Eye (tissue), 1 donor: ENCODE measurements at regions not wholly inside any gene's neighbourhood (a gene's known extent, or its start where the extent isn't known, plus 50 kb on each side); places are given as distances from the start of the nearest gene placed in this dataset.
"Not testable (repeated sequence)": the region's sequence is repeated elsewhere in the genome, so short reads cannot be mapped to it uniquely, and the experiment has no call there.

Experiments used
- DNase-seq: peaks from one replicate; pipeline ENCODE4 v3.0.0-alpha.2; 2015

DNA sequence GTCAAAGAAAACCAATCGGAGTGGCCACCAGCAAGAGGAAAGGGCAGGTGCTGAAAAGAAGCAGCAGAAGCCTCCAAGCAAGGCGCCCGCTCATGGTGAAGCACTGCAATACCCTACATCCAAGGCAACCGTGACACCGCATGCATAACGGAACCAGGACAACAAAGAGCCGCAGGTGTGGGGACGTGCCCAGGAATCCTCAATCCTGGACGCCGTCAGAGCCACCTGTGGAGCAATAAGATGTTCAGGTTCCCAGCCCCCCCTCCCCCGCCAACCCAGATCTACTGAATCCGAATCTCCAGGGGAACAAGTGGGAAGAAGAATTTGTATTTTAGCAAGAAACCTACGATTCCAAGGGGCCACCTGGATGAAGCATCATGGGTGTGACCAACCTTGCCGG is 70.8 kb downstream of the SHANK2 start:
- no peak for DNase-seq

DNA sequence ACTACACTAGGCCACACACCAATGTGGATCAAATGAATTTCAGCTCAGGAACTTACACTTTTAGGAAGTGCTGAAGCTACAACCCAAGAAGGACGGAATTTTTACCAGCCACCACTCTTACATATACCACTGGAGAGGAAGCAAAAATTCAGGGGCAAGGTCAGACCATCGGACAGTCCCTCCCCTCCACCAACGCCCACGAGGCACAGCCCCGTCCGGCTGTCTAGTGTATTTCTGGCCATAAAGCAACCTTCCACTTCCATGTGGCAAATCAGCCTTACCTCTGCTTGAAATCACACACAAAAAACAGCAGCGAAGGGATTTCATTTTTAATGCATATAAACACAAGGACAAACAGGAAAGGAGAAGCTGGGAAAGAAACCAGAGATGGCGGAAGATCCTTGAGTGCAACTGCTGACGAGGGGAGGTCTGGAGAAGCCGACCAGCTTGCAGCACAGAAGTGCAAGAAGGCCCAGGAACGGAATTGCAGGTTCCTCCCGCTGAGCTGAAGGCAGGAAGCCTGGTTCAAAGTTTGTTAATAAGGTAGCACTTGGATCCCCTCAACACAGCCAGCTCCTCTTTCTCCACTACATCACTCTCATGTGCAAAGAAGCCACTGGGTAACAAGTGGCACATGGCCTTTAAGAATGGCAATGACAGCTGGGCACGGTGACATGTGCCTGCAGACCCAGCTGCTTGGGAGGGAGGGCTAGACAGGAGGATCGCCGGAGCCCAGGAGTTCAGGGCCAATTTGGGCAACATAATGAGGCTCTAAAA is 71.5 kb downstream of the SHANK2 start:
- no peak for DNase-seq

DNA sequence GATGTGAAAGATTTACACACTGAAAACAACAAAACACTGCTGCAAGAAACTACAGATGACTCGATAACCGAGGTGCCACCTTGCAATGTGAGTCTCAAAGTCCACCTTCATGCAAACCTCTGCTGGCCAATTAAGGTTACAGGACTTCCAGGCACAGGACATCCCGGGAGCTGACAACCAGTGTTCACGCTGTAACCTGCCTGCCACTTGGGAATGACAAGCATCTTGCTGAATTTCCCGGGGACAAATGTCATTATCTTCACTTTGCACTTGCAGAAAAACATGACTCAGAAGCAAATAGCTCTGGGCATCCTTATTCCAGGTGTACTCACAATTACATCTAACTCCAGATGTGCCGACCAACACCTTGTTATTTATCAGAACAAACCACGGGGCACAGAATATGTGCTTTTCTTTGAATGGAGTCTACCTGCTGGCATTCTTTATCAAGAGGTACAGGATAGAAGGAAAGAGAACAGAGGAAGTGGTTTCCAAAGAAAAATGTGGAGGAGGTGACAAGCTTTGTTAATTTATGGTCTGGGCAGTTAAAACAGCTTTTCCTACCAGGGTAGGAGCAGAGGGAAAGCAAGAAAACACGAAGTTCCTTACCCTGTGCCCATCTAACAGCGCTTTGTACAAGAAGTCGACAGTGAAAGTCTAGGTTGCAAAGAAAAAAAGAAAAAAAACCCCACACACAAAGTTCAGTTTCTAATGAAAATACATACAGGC is 72.3 kb downstream of the SHANK2 start:
- DNase-seq, result no peak

DNA sequence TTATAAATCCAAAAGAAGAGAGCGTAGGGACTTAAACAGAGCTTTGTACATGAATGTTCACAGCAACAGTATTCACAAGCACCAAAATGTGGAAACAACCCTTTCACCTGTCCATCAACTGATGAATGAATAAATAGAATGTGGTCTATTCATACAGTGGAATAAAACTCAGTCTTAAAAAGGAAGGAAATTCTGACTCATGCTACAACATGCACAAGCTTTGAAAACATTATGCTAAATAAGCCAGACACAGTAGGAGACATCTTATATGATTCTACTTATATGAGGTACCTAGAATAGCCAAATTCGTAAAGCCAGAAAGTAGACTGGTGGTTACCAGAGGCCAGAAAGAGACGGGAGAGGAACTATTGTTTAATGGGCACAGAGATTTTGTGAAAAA is 74.3 kb downstream of the SHANK2 start:
- DNase-seq, result no peak

DNA sequence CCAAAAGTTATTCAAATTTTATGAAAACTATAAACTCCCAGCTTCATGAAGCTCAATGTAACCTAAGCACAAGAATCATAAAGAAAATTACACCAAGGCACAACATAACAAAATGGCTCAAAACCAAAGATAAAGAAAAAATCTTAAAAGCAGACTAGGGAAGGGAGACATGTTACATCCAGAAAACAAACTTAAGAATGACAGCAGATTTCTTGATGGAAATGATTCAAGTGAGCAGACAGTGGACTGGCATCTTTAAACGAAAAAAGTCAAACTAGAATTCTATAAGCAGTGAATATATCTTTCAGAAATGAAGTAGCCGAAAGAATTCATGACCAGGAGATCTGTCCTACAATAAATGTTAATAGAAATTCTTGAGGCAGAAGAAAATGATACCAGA is 75.6 kb downstream of the SHANK2 start:
- DNase-seq, result no peak

DNA sequence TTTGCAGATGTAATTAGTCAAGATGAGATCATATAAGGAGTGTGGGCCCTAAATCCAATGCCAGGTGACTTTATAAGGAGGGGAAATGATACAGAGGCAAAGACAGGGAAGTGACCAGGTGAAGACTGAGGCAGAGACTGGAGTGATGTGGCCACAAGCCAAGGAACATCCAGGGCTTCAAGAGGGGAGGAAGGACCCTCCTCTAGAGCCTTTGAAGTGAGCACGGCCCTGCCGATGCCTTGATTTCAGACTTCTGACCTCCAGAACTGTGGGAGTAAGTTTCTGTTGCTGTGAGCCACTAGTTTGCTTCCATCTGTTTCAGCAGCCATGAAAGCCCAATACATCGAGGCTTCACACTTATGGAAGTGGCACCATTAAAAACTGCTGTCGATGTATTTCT is 78.7 kb downstream of the SHANK2 start:
- no peak for DNase-seq

DNA sequence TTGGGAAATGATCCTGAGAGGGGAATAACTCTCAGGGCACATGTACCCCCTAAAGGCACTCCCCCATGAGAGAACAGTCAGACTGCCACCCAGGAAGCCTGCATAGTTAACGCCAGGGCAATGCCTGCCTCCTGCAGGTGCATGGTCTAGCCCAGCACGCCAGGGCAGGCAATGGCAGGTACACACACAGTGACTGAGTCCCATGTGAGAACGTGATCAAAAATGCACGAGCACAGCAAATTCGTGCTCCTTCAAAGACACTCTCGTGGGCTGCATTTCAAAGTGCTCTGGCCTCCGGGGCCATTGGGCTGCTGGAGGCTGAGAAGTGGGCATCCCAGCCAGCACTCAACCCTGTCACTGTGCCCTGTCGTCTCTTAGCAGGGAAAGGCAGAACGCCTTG is 79.7 kb downstream of the SHANK2 start:
- DNase-seq, result no peak

DNA sequence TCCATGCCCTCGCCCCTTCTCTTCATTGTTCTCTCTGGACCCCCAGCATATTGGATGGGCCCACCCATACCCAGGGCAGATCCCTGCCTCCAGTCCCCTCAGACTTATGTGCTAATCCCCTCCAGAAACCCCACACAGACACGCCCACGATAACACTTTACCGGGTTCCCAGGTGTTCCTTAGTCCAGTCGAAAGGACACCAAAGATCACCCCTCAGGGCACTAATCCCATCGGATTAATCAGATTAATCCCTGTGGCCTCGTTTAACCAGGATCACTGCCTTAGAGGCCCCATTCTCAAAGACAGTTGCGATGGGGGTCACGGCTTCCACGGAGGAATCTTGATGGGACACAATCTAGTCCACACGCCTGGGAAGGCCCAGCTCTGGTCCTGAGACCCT is 80.8 kb downstream of the SHANK2 start:
- no peak for DNase-seq

DNA sequence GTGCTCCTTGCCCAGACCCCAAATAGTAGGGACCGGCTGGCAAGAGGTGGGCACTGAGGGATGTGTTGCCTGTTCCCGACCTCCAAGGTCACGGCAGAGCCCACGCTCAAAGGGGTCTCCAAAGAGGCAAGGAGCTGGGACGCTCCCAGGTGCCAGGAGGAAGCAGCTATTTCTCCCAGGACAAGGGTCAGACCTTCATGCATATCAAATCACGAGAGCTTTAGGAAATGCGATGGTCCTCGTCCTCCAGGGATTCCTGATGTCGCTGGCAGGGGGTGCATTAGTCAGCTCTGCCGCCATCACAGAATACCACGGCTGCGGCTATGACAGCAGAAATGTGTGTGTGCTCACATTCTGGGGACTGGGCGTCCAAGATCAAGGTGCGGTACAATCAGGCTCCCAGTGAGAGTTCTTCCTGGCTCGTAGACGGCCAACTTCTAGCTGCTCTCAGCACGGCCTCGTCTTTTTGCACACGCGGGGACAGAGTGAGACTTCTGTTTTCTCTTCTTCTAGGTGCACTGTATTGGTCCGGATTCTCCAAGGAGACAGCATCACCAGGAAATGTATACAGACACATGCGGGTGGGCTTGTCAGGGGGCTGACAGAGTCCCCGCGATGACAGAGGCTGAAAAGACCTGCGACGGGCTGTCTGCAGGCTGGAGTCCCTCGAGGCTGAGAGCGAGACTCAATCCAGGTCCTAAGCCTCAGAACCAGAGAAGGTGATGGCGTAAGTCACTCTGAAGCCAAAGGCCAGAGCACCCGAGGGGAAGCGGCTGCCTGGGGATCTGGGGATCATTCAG is 81.6 kb downstream of the SHANK2 start:
- DNase-seq, result peak; percentile 51

DNA sequence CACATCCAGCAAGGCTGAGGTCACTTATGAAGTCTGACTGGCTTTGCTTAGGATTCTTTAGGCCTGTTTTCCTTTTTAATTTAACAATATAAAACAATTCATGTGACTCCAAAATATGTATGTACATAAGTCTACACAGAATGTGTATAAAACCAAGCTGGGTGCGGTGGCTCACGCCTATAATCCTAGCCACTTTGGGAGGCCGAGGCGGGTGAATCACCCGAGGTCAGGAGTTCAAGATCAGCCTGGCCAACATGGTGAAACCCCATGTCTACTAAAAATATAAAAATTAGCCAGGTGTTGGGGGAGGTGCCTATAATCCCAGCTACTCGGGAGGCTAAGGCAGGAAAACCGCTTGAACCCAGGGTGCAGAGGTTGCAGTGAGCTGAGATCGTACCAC is 83.1 kb downstream of the SHANK2 start:
- DNase-seq, result no peak

DNA sequence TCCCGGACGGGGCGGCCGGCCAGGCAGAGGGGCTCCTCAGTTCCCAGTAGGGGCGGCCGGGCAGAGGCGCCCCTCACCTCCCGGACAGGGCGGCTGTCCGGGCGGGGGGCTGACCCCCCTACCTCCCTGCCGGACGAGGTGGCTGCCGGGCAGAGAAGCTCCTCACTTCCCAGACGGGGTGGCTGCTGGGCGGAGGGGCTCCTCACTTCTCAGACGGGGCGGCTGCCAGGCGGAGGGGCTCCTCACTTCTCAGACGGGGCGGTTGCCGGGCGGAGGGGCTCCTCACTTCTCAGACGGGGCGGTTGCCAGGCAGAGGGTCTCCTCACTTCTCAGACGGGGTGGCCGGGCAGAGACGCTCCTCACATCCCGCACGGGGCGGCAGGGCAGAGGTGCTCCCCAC is 84.6 kb downstream of the SHANK2 start:
- DNase-seq, result not testable (repeated sequence)

DNA sequence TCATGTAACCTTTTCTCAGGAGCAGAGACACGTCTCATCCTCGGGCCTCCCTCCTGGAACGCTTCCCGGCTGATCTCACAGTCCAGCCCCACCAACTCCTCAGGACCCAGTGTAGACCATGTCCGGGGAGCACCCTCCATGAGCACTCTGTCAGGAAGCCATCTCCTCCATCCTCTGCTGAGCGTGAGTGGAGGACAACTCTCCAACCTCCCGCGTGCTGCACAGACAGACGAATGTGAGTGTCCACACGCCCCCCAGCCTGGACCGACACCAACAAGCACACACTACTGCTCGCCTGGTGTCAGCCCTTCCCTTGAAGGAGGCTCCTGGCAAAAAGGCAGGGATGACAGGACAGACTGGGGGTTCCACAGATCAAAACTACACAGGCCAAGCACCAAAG is 86.6 kb downstream of the SHANK2 start:
- no peak for DNase-seq

DNA sequence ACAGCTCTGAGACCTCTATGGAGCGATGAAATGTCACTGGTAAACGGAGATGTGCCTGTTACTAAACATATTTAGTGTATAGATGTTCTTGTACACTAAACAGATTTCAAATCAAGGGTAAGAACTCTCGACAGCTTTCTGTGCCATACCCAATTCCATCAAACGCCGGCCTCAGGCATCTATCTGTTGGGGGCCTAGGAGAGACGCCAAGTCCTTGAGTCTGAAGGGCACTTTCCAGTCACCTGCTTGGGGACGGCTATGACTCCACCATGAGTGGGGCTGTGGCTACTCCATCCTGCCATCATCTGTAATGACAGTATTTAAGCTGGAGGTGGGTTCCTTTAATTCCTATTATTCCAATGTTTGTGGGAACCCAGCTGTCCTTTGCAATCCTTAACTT is 87.8 kb downstream of the SHANK2 start:
- no peak for DNase-seq

DNA sequence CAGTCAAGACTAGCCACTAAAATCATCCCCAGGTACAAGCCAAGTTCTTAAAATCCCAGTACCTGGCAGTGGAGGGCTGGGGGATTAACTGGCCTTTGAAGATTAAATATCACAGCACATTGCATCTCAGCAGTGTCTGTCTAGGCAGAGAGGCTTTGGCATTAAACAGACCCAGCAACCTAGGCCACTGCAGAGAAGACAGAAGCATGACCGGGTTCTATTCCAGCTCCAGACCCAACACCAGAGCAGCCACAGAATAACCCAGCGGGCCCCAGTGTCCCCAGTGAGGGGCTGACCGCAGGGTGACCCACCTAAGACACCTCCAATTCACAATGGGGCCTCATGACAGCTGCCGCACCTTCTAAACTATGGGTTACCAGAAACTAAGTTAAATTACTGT is 88.2 kb downstream of the SHANK2 start:
- no peak for DNase-seq

DNA sequence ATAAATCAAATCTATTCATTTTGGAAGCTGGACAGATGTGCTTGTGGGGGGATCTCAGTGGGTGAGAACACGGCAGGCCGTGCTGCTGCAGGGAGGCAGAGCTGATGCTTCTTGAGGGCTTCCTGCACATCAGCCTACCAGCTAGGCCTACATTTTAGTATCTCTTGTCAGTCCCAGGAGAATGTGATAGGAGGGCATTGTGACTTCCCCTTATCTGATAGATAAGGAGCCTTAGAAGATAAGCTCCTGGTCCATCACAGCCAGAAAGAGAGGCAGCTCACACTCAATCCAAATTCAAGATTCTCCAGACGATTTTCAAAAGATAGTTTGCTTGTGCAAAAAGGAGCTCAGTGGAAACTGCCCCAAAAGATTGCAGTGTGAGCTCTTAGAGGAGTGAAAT is 89.0 kb downstream of the SHANK2 start:
- DNase-seq, result no peak

DNA sequence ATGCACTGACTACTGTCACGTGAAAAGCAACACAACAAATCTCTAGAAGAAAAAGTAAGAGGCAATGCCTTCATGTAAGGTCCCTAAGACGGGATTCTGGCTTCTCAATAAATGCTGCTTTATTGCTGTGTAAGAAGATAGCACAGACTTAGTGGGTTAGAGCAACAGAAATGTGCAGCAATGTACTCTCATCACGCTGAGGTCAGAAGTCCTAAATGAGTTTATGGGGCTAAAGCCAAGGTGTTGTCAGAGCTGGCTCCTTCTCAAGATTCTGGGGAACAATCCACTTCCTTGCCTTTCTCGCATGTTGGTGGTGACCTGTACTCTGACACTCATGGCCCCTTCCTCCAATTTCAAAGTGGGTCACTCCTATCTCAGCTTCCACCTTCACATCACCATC is 93.4 kb downstream of the SHANK2 start:
- DNase-seq, result no peak

DNA sequence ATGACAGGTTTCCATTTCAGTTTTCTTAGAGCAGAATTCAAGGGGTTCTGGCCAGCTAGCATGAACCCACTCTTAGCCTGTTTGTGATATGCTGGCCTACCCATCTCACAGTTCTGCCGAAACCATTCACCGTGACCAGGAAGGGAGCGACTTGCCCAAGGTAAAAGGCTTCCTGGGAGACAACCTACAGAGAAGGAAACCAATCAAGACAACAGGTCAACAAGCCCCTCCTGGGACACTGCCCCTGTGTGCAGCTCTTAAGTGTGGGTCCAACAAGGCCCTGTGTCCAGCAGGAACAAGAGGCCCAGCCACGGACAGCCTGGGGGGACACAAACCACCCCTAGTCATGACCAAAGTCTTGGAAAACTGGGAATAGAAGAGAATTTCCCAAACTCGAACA is 94.7 kb downstream of the SHANK2 start:
- DNase-seq, result not testable (repeated sequence)

DNA sequence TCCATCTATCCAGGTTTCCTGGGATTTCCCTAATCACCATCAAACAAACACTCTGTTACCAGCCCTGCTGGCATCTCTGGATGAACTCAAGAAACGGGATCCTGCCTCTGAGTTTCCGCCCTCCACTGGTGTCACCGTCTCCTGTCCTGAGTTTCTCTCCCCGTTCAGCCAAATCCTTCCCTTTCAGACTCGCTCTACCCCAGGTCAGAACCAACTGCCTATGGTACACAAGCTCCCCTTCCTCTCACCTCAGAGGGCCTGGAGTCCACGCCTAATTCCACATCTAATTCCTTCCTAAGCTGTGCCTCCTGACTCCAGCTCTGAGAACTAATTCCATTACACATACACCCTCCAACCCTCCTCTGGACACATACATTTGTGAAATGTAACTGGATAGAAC is 96.1 kb downstream of the SHANK2 start:
- DNase-seq, result no peak

DNA sequence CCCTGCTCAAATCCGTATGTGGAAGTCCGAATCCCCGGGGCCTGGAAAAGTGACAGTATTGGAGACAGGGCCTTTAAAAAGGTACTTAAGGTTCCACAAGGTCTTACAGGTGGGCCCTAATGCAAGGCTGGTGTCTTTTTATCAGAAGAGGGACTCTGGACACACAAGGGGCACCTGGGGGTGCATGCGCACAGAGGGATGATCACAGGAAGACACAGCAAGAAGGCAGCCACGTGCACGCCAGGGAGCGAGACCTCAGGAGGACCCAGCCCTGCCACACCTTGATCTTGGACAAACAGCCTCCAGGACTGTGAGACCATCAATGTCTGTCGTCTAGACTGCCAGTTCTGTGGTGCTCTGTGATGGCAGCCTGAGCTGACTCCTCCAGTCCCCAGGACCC is 96.5 kb downstream of the SHANK2 start:
- DNase-seq, result no peak

DNA sequence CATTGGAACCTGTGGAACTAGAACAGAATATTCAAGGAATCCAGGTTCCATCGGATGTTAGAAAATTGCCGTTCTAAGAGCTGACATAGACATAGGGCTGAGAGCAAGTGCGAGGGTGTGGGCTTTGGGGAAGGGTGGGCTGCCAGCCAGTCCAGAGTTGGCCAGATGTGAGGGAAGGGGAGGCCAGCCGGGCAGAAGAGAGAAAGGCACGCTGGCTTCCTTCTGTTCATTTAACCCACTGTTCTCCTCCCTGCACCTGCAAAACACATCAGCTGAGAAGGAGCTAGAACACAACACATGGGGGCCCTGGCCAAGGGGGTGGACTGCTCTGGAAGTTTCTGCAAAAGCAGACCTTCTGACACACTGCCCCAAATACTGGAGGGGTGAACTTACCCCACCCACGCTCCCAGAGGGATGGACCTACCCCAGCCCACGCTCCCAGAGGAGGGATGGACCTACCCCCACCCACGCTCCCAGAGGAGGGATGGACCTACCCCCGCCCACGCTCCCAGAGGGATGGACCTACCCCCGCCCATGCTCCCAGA is 98.0 kb downstream of the SHANK2 start:
- DNase-seq, result no peak

DNA sequence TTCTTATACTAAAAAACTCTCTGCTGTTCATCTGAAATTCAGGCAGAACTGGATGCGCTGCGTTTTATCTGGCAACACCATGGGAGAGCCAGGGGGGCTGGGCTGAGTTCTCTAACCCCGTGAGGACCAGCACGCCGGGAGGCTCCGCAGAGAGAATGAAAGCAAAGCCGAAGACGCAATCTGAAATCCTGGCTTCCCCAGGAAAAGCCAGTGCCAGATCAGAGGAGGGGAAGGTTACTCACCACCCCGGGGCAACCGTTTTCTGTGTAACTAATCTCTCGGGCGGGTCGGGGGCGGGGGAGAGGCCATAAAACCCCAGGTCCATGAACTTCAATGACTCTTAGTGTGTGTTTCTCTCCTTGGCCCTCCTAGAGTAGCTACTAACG is 99.4 kb downstream of the SHANK2 start:
- peak; percentile 34 for DNase-seq

DNA sequence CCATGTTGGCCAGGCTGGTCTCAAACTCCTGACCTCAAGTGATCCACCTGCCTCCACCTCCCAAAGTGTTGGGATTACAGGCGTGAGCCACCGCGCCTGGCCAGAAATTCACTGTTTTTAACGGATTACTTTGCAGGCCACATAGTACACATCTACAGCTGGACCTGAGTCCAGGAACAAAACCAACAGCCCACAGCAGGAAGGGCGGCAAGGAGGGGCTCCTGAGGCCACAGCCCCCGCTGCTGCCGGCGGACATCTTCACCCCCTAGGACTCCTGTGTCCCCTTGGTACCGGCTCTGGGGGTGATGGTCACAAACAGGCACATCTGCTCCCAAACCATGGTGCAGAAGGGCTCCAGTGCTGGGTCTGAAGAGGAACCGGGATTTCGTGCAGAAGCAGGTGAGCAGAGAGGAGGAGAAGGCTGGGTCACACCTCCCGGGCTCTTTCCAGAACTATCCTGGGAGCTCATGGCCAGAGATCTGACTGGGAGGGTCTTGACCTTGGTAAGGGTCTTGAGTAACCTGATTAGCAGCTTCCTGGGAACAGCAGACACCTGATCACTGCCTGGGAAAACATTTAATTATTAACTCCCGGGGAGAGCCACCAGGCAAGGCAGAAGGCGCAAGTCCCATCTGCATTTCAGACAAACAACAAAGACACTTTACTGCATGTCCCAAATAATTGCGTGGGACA is 99.9 kb downstream of the SHANK2 start:
- DNase-seq, result not testable (repeated sequence)

DNA sequence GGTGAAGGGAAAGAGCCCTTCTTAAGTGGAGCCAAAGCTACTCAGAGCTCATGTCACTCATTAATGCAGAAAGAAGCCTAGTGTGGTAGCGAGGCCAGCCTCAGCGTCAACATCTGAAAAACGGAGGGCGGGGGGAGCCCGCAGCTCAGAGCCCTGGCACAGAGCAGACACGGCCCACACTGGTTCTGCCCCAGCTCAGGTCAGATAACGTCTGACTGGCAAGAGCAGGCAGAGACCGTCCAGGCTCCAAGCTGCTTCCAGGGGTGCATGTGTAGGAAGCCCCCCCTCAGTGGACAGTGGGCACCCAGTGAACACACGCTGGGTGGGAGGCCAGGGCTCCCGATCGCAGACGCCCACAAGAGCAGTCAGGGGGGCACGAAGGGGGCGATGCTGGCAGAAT is 100.8 kb downstream of the SHANK2 start:
- DNase-seq, result no peak
